Activated T-cell treated with anti-CD3 and anti-CD28 coated beads, Interleukin-2, amount 50 U/mL, for 4 hours (primary cell): ENCODE measurements at regions not wholly inside any gene's neighbourhood (a gene's known extent, or its start where the extent isn't known, plus 50 kb on each side); places are given as distances from the start of the nearest gene placed in this dataset.

ENCODE experiments used
- ATAC-seq, 2 donors: fragments of 200-7000 bp; cut with Tn5 transposase; one replicate each; pipeline ENCODE4 v1.10.0; 2021
- DNase-seq: peaks from one replicate; pipeline ENCODE4 v3.0.0-alpha.2; 2020
- H3K27me3 Mint-ChIP-seq: one replicate; pipeline ENCODE4 v1.8.0; 2021; ENCODE audit warnings: low read depth, mixed read lengths
- H3K36me3 Mint-ChIP-seq: one replicate; pipeline ENCODE4 v1.8.0; 2022; ENCODE audit warnings: mixed read lengths; ENCODE audit not compliant: insufficient read depth
- H3K4me1 Mint-ChIP-seq: one replicate; pipeline ENCODE4 v1.8.0; 2021; ENCODE audit warnings: low read depth, mixed read lengths
- H3K4me3 Mint-ChIP-seq: one replicate; pipeline ENCODE4 v1.8.0; 2021; ENCODE audit warnings: mild to moderate bottlenecking, moderate library complexity, mixed read lengths
- H3K9me3 Mint-ChIP-seq: one replicate; pipeline ENCODE4 v1.8.0; 2021; ENCODE audit warnings: mixed read lengths

DNA sequence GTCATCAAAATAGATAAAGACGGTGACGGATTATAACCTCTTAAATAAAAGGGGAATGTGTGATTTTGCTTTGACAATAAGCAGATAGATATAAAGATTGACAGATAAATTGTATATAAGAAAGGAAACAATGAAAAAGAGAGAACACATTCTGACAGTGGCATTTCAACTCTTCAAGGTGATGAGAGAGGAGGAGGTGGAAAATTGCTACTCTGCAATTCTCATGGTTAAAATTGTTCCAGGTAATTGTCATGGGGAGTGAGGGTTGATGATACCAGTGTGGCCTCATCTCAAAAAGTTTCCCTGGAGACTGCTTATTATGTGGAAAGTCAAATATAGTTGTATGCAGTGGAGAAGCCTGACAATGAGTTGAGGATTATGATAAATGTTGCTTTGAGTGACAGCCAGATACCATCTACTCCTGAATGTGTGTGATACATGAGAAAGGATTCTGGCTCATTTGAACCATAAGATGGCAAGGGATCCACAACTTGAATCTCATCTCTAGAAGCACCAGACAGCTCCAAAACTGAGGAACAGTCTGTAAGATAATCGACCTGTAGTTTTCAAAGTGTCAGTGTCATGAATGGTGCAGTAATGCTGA is 1290.6 kb upstream of the CDH8 start:
- no peaks in the 10 kb centered on the region for H3K4me1 Mint-ChIP-seq
- H3K27me3 Mint-ChIP-seq = no peaks in the 10 kb centered on the region
- no peaks in the 10 kb centered on the region for H3K36me3 Mint-ChIP-seq
- no peak overlapping the region for H3K4me3 Mint-ChIP-seq
- H3K9me3 Mint-ChIP-seq = peaks cover 18% of the 10 kb centered on the region
- ATAC-seq (no peak), DNase-seq (no peak)

GRCh38 chr16:63323722-63324705 is 1287.8 kb upstream of the CDH8 start:
- H3K27me3 Mint-ChIP-seq = no peaks in the 10 kb centered on the region
- H3K4me3 Mint-ChIP-seq = no peak overlapping the region
- H3K36me3 Mint-ChIP-seq = no peaks in the 10 kb centered on the region
- no peaks in the 10 kb centered on the region for H3K4me1 Mint-ChIP-seq
- ATAC-seq (no peak), DNase-seq (no peak)
- peaks cover 19% of the 10 kb centered on the region for H3K9me3 Mint-ChIP-seq

- no peak for ATAC-seq
- peaks cover 20% of the 10 kb centered on the region for H3K9me3 Mint-ChIP-seq
- H3K36me3 Mint-ChIP-seq = no peaks in the 10 kb centered on the region
- H3K4me3 Mint-ChIP-seq = no peak overlapping the region
- H3K27me3 Mint-ChIP-seq = no peaks in the 10 kb centered on the region
- no peak for DNase-seq
- no peaks in the 10 kb centered on the region for H3K4me1 Mint-ChIP-seq
Measured at GRCh38 chr16:63323055-63323454, 1286.8 kb upstream of the CDH8 start.

DNA sequence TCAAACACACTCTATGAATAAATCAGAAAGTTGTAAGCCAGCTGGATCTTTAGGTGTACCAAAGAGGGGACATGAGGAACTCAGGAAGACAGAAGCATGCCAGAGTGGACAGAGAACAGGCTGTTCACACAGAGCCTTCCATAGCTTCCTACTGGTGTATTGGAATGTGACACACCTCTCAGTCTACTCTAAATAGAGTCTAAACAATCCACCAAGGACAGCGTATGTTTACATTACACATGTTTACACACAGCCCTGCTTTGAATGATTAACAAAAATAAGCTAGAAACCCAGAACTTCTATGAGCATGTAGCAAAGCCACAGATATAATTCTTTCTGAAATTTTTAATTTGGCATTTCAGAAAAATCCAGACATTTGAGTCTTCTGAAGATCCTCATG is 1279.0 kb upstream of the CDH8 start:
- H3K36me3 Mint-ChIP-seq = no peaks in the 10 kb centered on the region
- H3K4me3 Mint-ChIP-seq = no peak overlapping the region
- ATAC-seq = no peak
- no peaks in the 10 kb centered on the region for H3K4me1 Mint-ChIP-seq
- no peaks in the 10 kb centered on the region for H3K27me3 Mint-ChIP-seq
- H3K9me3 Mint-ChIP-seq = peaks cover 36% of the 10 kb centered on the region
- no peak for DNase-seq

- H3K36me3 Mint-ChIP-seq = no peaks in the 10 kb centered on the region
- no peaks in the 10 kb centered on the region for H3K27me3 Mint-ChIP-seq
- peaks cover 24% of the 10 kb centered on the region for H3K9me3 Mint-ChIP-seq
Measured at GRCh38 chr16:63312346-63312745, 1276.1 kb upstream of the CDH8 start.

DNA sequence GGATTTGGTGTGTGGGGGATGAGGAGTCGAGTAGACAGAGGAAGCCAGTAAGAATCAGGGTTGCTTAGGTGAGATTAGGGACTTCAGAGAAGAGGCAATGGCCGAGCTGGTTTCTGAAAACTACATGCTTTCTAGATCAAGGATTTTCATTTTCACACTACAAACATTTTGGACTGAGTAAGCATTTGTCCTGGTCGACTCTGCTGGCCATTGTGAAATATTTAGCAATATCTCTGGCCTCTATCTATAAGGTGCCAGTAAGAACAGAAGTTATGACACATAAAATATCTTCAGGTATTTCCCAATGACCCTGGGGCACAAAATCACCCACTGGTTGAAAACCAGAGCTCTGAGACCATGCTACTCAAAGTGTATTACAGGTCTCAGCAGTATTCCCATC is 1275.1 kb upstream of the CDH8 start:
- DNase-seq = no peak
- ATAC-seq = no peak
- no peaks in the 10 kb centered on the region for H3K27me3 Mint-ChIP-seq
- no peaks in the 10 kb centered on the region for H3K36me3 Mint-ChIP-seq
- H3K4me3 Mint-ChIP-seq = no peak overlapping the region
- H3K4me1 Mint-ChIP-seq = no peaks in the 10 kb centered on the region
- H3K9me3 Mint-ChIP-seq = peaks cover 22% of the 10 kb centered on the region

More at GRCh38 chr16:63312346-63312745, 1276.1 kb upstream of the CDH8 start:
- no peak for ATAC-seq
- H3K4me1 Mint-ChIP-seq = no peaks in the 10 kb centered on the region
- no peak overlapping the region for H3K4me3 Mint-ChIP-seq
- no peak for DNase-seq

DNA sequence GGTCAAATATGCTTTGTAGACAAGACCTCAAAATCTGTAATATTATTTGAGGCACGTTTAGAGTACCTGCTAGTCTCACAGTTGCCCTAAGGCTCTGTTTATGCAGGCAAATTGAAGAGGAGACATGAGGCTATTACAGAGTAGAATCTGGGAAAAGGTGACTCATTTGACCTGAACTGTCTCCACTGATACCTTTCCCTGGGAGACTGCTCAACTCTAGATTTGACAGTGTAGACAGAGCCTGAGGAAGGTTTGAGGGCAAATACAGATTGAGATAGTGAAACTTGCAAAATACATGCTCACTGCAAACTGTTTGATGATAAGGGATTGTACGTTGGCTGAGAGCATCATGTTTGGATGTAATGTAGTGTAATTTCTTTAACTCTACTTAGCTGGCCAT is 1266.6 kb upstream of the CDH8 start:
- Mint-ChIP-seq H3K4me3 (no peak overlapping the region), H3K27me3 (no peaks in the 10 kb centered on the region), H3K36me3 (no peaks in the 10 kb centered on the region), H3K9me3 (peaks cover 26% of the 10 kb centered on the region), H3K4me1 (no peaks in the 10 kb centered on the region)
- ATAC-seq (no peak), DNase-seq (no peak)

DNA sequence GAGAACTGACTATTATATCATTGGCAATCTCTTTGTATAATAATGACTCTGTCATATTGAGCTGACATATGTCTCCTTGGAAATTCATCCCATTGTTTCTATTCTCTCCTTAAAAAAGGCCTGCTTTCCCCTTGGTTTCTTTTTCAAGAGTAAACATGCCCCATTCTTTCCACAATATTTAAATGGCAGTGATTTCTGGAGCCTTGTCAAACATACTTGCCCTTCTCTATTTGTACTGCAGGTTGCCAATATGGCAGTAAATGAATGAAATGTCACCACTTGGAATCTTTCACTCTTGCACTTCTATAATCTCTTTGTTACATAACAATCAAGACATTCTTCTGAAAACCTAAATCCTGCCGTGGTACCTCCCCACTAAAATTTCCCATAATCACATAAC is 1265.1 kb upstream of the CDH8 start:
- Mint-ChIP-seq H3K4me3 (no peak overlapping the region), H3K27me3 (no peaks in the 10 kb centered on the region), H3K9me3 (peaks cover 27% of the 10 kb centered on the region), H3K4me1 (no peaks in the 10 kb centered on the region), H3K36me3 (no peaks in the 10 kb centered on the region)
- DNase-seq (no peak), ATAC-seq (no peak)

DNA sequence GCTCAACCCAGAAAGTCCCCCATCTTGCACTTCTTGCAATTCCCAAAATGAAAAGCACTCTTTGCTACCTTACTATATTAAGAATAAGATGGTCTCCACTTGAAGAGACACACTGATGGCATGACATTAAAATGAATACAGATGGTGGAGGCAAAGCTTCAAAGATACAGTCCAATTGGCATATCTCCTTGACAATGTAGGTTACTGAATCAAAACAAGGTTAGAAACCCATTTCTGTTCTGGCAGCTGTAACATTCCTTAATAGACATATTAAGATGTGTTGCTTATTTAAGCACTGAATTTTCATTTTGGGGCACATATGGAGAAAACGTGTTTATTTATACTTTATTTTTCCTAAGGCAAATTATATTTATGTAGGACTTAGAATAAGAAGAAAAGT is 1262.8 kb upstream of the CDH8 start:
- Mint-ChIP-seq H3K9me3 (peaks cover 25% of the 10 kb centered on the region), H3K4me1 (no peaks in the 10 kb centered on the region), H3K27me3 (no peaks in the 10 kb centered on the region), H3K36me3 (no peaks in the 10 kb centered on the region), H3K4me3 (no peak overlapping the region)
- DNase-seq (no peak), ATAC-seq (no peak)

GRCh38 chr16:63292036-63292435 is 1255.8 kb upstream of the CDH8 start:
- no peaks in the 10 kb centered on the region for H3K27me3 Mint-ChIP-seq
- no peak overlapping the region for H3K4me3 Mint-ChIP-seq
- no peaks in the 10 kb centered on the region for H3K36me3 Mint-ChIP-seq
- no peak for DNase-seq
- H3K9me3 Mint-ChIP-seq = peaks cover 26% of the 10 kb centered on the region
- H3K4me1 Mint-ChIP-seq = no peaks in the 10 kb centered on the region
- no peak for ATAC-seq

GRCh38 chr16:63289834-63290460 is 1253.7 kb upstream of the CDH8 start:
- Mint-ChIP-seq H3K4me1 (no peaks in the 10 kb centered on the region), H3K4me3 (no peak overlapping the region), H3K36me3 (no peaks in the 10 kb centered on the region), H3K9me3 (peaks cover 18% of the 10 kb centered on the region), H3K27me3 (no peaks in the 10 kb centered on the region)
- DNase-seq (no peak), ATAC-seq (no peak)

GRCh38 chr16:63287401-63287800 is 1251.2 kb upstream of the CDH8 start:
- H3K36me3 Mint-ChIP-seq = no peaks in the 10 kb centered on the region
- no peaks in the 10 kb centered on the region for H3K4me1 Mint-ChIP-seq
- H3K4me3 Mint-ChIP-seq = no peak overlapping the region
- H3K9me3 Mint-ChIP-seq = peaks cover 11% of the 10 kb centered on the region
- H3K27me3 Mint-ChIP-seq = no peaks in the 10 kb centered on the region
- no peak for DNase-seq
- ATAC-seq = no peak

DNA sequence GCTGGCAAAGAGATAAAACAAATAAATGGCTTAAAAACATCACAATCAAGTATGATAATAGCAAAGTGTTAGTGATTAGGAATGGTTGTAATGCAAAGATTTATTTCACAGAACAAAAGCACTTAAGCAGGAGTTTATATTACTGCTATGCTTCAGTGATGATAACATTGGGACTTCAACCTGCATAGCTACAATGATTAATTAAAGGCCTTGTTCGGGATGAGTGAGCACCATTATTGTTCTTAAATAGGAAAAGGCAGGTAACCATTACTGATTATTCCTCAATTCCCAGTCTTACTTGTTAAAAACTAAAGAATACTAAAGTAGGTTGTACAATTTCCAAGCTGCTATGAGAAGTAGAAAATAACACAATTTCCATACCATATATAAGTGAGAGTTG is 1247.5 kb upstream of the CDH8 start:
- H3K4me1 Mint-ChIP-seq = no peaks in the 10 kb centered on the region
- ATAC-seq (no peak), DNase-seq (no peak)
- H3K4me3 Mint-ChIP-seq = no peak overlapping the region
- H3K36me3 Mint-ChIP-seq = no peaks in the 10 kb centered on the region
- H3K9me3 Mint-ChIP-seq = peaks cover 5% of the 10 kb centered on the region
- no peaks in the 10 kb centered on the region for H3K27me3 Mint-ChIP-seq

GRCh38 chr16:63244631-63245030 is 1208.4 kb upstream of the CDH8 start:
- H3K9me3 Mint-ChIP-seq = peaks cover 21% of the 10 kb centered on the region
- H3K36me3 Mint-ChIP-seq = no peaks in the 10 kb centered on the region
- ATAC-seq (no peak), DNase-seq (no peak)
- no peak overlapping the region for H3K4me3 Mint-ChIP-seq
- no peaks in the 10 kb centered on the region for H3K27me3 Mint-ChIP-seq
- no peaks in the 10 kb centered on the region for H3K4me1 Mint-ChIP-seq
